ENCODE measurements at regions not wholly inside any gene's neighbourhood (a gene's known extent, or its start where the extent isn't known, plus 50 kb on each side); places are given as distances from the start of the nearest gene placed in this dataset.

GRCh38 chr3:139281522-139282196 is 62.2 kb upstream of the MRPS22 start:
- ChIA-PET POLR2A (no interaction called here), CTCF (no interaction called here)
- H3K27ac Mint-ChIP-seq, result no peak overlapping the region
- peaks cover 6% of the 10 kb centered on the region for H3K27me3 Mint-ChIP-seq
- H3K4me1 Mint-ChIP-seq, result peaks cover 6% of the 10 kb centered on the region
- DNase-seq, result no peak
- no peaks in the 10 kb centered on the region for H3K9me3 Mint-ChIP-seq
- H3K36me3 Mint-ChIP-seq (ENCODE audit: low read depth), result no peaks in the 10 kb centered on the region
- H3K4me3 Mint-ChIP-seq, result no peak overlapping the region

DNA sequence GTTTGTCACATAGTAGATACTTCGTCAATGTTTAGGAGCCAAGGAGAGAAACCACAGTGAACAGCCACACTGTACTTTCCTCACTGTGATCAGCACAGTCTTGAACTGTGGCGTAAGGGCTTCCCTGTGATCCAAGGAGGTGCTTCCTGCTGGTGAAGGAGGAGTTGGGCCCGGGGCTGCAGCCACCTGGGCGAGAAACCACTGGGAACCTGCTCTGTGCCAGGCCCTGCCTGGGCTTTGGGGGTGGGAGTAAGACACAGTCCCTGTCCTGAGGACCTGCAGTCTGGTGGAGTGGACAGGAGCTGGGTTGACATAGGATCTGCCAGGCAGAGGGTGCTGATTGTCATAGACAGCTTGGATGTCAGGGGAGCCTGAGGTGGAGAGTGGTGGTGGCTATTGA is 60.5 kb upstream of the MRPS22 start:
- Mint-ChIP-seq H3K4me1 (peaks cover 6% of the 10 kb centered on the region), H3K4me3 (no peak overlapping the region), H3K27ac (no peak overlapping the region), H3K27me3 (peaks cover 6% of the 10 kb centered on the region), H3K36me3 (ENCODE audit: low read depth) (no peaks in the 10 kb centered on the region), H3K9me3 (no peaks in the 10 kb centered on the region)
- POLR2A ChIA-PET, result no interaction called here
- CTCF ChIA-PET, result no interaction called here
- DNase-seq, result no peak

DNA sequence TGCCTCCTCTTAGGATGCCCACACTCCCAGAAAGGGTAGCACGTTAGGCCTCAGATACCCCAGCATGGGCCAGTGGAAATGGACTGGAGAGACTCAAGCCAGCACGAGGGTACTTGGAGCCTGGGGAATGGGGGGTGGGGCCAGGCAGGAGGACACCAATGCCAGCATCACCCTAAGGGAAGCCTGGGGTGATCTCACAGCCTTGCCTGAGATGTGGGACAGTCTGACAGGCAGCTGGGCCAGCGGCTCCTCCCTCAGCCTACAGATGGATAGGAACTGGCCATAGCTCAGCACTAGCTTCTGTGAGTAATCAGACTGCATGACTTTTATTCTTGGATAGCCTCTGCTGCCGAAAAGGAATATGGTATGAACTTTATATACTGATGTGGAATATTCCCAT is 59.6 kb upstream of the MRPS22 start:
- Mint-ChIP-seq H3K36me3 (ENCODE audit: low read depth) (no peaks in the 10 kb centered on the region), H3K27ac (no peak overlapping the region), H3K9me3 (no peaks in the 10 kb centered on the region), H3K4me1 (peaks cover 6% of the 10 kb centered on the region), H3K27me3 (peaks cover 6% of the 10 kb centered on the region), H3K4me3 (no peak overlapping the region)
- ChIA-PET POLR2A (no interaction called here), CTCF (no interaction called here)
- no peak for DNase-seq

GRCh38 chr3:139285691-139286090 is 58.1 kb upstream of the MRPS22 start:
- H3K36me3 Mint-ChIP-seq (ENCODE audit: low read depth), result no peaks in the 10 kb centered on the region
- CTCF ChIA-PET, result no interaction called here
- no peaks in the 10 kb centered on the region for H3K9me3 Mint-ChIP-seq
- H3K4me3 Mint-ChIP-seq, result no peak overlapping the region
- no peak overlapping the region for H3K27ac Mint-ChIP-seq
- POLR2A ChIA-PET, result no interaction called here
- H3K27me3 Mint-ChIP-seq, result no peaks in the 10 kb centered on the region
- no peaks in the 10 kb centered on the region for H3K4me1 Mint-ChIP-seq
- no peak for DNase-seq

DNA sequence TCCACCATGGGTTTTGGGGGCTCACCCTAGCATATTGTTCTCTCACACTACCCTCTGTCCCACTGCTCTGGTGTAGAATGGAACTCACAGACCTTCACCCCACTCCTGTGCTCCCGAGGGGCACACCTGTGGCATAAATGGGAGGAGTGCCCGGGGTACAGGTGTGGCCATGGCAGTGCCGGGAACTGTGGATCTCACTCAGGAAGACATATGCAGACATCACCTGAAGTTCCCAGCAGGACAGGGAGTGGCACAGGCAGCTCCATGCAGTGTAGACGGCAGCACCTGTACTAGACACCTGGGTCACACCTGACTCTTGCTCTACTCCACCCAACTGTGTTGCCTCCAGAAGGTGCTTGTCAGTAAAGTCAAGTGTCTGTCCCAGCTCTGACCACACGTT is 57.6 kb upstream of the MRPS22 start:
- Mint-ChIP-seq H3K4me3 (no peak overlapping the region), H3K27ac (no peak overlapping the region), H3K4me1 (no peaks in the 10 kb centered on the region), H3K9me3 (no peaks in the 10 kb centered on the region), H3K27me3 (no peaks in the 10 kb centered on the region), H3K36me3 (ENCODE audit: low read depth) (no peaks in the 10 kb centered on the region)
- CTCF ChIA-PET, result no interaction called here
- no peak for DNase-seq
- POLR2A ChIA-PET, result no interaction called here

- CTCF ChIA-PET, result no interaction called here
- Mint-ChIP-seq H3K27me3 (no peaks in the 10 kb centered on the region), H3K27ac (no peak overlapping the region), H3K4me3 (no peak overlapping the region), H3K4me1 (no peaks in the 10 kb centered on the region), H3K9me3 (no peaks in the 10 kb centered on the region), H3K36me3 (ENCODE audit: low read depth) (no peaks in the 10 kb centered on the region)
- POLR2A ChIA-PET, result no interaction called here
- DNase-seq, result no peak
Observed at GRCh38 chr3:139286825-139287224, 57.0 kb upstream of the MRPS22 start.

GRCh38 chr3:139287557-139287956 is 56.3 kb upstream of the MRPS22 start:
- CTCF ChIA-PET, result no interaction called here
- H3K4me1 Mint-ChIP-seq, result no peaks in the 10 kb centered on the region
- H3K4me3 Mint-ChIP-seq, result no peak overlapping the region

DNA sequence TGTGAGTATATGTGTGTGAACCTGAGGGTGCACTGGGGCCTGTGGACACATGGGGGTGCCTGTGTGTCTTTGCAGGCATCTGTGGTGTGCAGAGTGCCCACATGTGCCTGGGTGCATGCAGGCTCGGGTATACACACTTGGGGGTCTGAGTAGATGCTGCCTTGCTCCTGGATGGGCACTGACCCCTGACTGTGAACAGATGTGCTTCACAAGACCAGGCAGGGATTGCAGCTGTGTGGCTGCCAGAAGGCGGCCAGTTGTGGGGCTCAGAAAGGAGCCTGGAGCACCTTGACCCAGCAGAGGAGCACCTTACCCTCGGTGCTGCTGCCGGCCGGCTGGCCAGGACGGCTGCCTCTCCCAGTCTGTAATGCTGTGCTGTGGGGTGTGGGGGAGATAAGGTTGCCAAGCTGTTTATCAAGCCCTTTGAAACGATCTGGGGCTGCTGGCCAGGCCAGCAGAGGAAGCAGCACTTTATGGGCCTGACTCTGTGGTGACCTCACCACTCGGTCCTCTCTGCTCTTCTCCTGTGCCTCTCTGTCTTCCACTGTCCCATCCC is 55.5 kb upstream of the MRPS22 start:
- POLR2A ChIA-PET, result no interaction called here
- Mint-ChIP-seq H3K27ac (no peak overlapping the region), H3K27me3 (peaks cover under 1% of the 10 kb centered on the region), H3K4me3 (no peak overlapping the region), H3K9me3 (no peaks in the 10 kb centered on the region), H3K36me3 (ENCODE audit: low read depth) (no peaks in the 10 kb centered on the region), H3K4me1 (no peaks in the 10 kb centered on the region)
- no peak for DNase-seq
- CTCF ChIA-PET, result no interaction called here

More at GRCh38 chr3:139287557-139287956, 56.3 kb upstream of the MRPS22 start:
- Mint-ChIP-seq H3K9me3 (no peaks in the 10 kb centered on the region), H3K27ac (no peak overlapping the region), H3K36me3 (ENCODE audit: low read depth) (no peaks in the 10 kb centered on the region), H3K27me3 (no peaks in the 10 kb centered on the region)
- POLR2A ChIA-PET, result no interaction called here
- DNase-seq, result no peak

- H3K27me3 Mint-ChIP-seq, result peaks cover 2% of the 10 kb centered on the region
- no peak overlapping the region for H3K4me3 Mint-ChIP-seq
- H3K4me1 Mint-ChIP-seq, result no peaks in the 10 kb centered on the region
- DNase-seq, result no peak
- H3K36me3 Mint-ChIP-seq (ENCODE audit: low read depth), result no peaks in the 10 kb centered on the region
- H3K9me3 Mint-ChIP-seq, result no peaks in the 10 kb centered on the region
- CTCF ChIA-PET, result no interaction called here
- POLR2A ChIA-PET, result no interaction called here
- H3K27ac Mint-ChIP-seq, result no peak overlapping the region
Observed at GRCh38 chr3:139289860-139290524, 53.8 kb upstream of the MRPS22 start.

GRCh38 chr3:139291276-139292051 is 52.4 kb upstream of the MRPS22 start:
- no peaks in the 10 kb centered on the region for H3K9me3 Mint-ChIP-seq
- H3K36me3 Mint-ChIP-seq (ENCODE audit: low read depth), result no peaks in the 10 kb centered on the region
- POLR2A ChIA-PET, result no interaction called here

GRCh38 chr3:139292192-139292591 is 51.6 kb upstream of the MRPS22 start:
- POLR2A ChIA-PET, result no interaction called here
- H3K27me3 Mint-ChIP-seq, result peaks cover 7% of the 10 kb centered on the region
- H3K27ac Mint-ChIP-seq, result no peak overlapping the region
- no peaks in the 10 kb centered on the region for H3K9me3 Mint-ChIP-seq
- CTCF ChIA-PET, result no interaction called here
- H3K36me3 Mint-ChIP-seq (ENCODE audit: low read depth), result no peaks in the 10 kb centered on the region
- no peak overlapping the region for H3K4me3 Mint-ChIP-seq
- no peak for DNase-seq
- peaks cover 3% of the 10 kb centered on the region for H3K4me1 Mint-ChIP-seq

More at GRCh38 chr3:139291276-139292051, 52.4 kb upstream of the MRPS22 start:
- Mint-ChIP-seq H3K27ac (no peak overlapping the region), H3K27me3 (peaks cover 7% of the 10 kb centered on the region), H3K4me1 (no peaks in the 10 kb centered on the region), H3K4me3 (no peak overlapping the region)
- CTCF ChIA-PET, result no interaction called here
- DNase-seq, result no peak

- peaks cover 9% of the 10 kb centered on the region for H3K27me3 Mint-ChIP-seq
- CTCF ChIA-PET, result no interaction called here
- H3K9me3 Mint-ChIP-seq, result no peaks in the 10 kb centered on the region
- no peaks in the 10 kb centered on the region for H3K36me3 Mint-ChIP-seq (ENCODE audit: low read depth)
- H3K4me3 Mint-ChIP-seq, result no peak overlapping the region
- POLR2A ChIA-PET, result no interaction called here
- no peak overlapping the region for H3K27ac Mint-ChIP-seq
- no peak for DNase-seq
- peaks cover 3% of the 10 kb centered on the region for H3K4me1 Mint-ChIP-seq
Observed at GRCh38 chr3:139292711-139293664, 50.8 kb upstream of the MRPS22 start.

DNA sequence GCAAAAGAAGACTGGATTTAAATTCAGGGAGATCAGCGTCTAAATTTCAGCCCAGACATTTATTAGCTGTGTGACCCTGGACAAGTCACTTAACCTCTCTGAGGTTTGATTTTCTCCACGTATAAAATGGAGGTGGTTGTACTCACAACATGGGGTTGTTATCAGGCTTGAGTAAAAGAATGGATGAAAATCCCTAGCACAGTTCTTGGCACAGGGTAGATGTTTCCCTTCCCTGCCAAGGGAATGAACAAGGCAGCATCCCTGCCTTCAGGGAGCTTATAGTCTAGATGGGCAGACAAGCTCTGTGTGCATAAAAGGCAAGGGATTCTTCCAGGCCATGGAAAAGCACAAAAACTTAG is 50.2 kb upstream of the MRPS22 start:
- ChIA-PET POLR2A (no interaction called here), CTCF (no interaction called here)
- peaks cover 3% of the 10 kb centered on the region for H3K4me1 Mint-ChIP-seq
- H3K27ac Mint-ChIP-seq, result no peak overlapping the region
- DNase-seq, result no peak
- no peak overlapping the region for H3K4me3 Mint-ChIP-seq
- no peaks in the 10 kb centered on the region for H3K9me3 Mint-ChIP-seq
- H3K36me3 Mint-ChIP-seq (ENCODE audit: low read depth), result no peaks in the 10 kb centered on the region
- H3K27me3 Mint-ChIP-seq, result peaks cover 9% of the 10 kb centered on the region

Measured in activated CD4-positive, alpha-beta memory T cell treated with anti-CD3 and anti-CD28 coated beads, Interleukin-2, amount 10 ng/mL, durations not matched to agents 7 days and 5 days (primary cell).